GM23338 (cell line): ENCODE measurements at regions not wholly inside any gene's neighbourhood (a gene's known extent, or its start where the extent isn't known, plus 50 kb on each side); places are given as distances from the start of the nearest gene placed in this dataset.

Source experiments
- ATAC-seq: fragments of 200-7000 bp; cut with Tn5 transposase; 3 replicates; pipeline ENCODE4 v1.9.1; 2020
- DNase-seq: peaks from one replicate; pipeline ENCODE4 v3.0.0-alpha.2; 2015; ENCODE audit warnings: low spot score
- H2AFZ ChIP-seq: fragments of 200-600 bp; sonication (generic); 2 replicates; pipeline ENCODE4 v1.8.0; 2016; ENCODE audit warnings: antibody characterized with exemption, mild to moderate bottlenecking, moderate library complexity
- H3F3A ChIP-seq: fragments of 200-600 bp; sonication (generic); replicated peaks from 2 replicates; pipeline ENCODE4 v1.8.0; 2017; ENCODE audit warnings: antibody characterized with exemption, mixed run types, low read depth
- H3K27ac ChIP-seq: fragments of 200-600 bp; sonication (generic); 2 replicates; pipeline ENCODE4 v1.6.1; 2016; ENCODE audit warnings: low read depth
- H3K27me3 ChIP-seq: fragments of 200-600 bp; sonication (generic); 2 replicates; pipeline ENCODE4 v1.8.0; 2016; ENCODE audit warnings: mild to moderate bottlenecking, mixed run types, moderate library complexity; ENCODE audit not compliant: insufficient read depth
- H3K36me3 ChIP-seq: fragments of 200-600 bp; sonication (generic); 2 replicates; pipeline ENCODE4 v1.8.0; 2016; ENCODE audit warnings: mild to moderate bottlenecking; ENCODE audit not compliant: insufficient read depth
- H3K4me1 ChIP-seq: fragments of 200-600 bp; sonication (generic); 2 replicates; pipeline ENCODE4 v1.8.0; 2016; ENCODE audit warnings: mild to moderate bottlenecking, moderate library complexity; ENCODE audit not compliant: insufficient read depth
- H3K4me2 ChIP-seq: fragments of 200-600 bp; sonication (generic); 2 replicates; pipeline ENCODE4 v1.7.1; 2017; ENCODE audit warnings: mixed run types
- H3K4me3 ChIP-seq: fragments of 200-600 bp; sonication (generic); 2 replicates; pipeline ENCODE4 v1.6.1; 2016; ENCODE audit warnings: mixed run types
- H3K79me2 ChIP-seq: fragments of 200-600 bp; sonication (generic); replicated peaks from 2 replicates; pipeline ENCODE4 v1.8.0; 2017; ENCODE audit warnings: mild to moderate bottlenecking; ENCODE audit not compliant: insufficient read depth
- H3K9me2 ChIP-seq: fragments of 200-600 bp; sonication (generic); 2 replicates; pipeline ENCODE4 v1.8.0; 2017; ENCODE audit not compliant: insufficient read depth
- H4K20me1 ChIP-seq: fragments of 200-600 bp; sonication (generic); replicated peaks from 2 replicates; pipeline ENCODE4 v1.8.0; 2017; ENCODE audit warnings: mild to moderate bottlenecking; ENCODE audit not compliant: insufficient read depth
- H3K27ac Mint-ChIP-seq: 2 replicates; pipeline ENCODE4 v1.8.0; 2020; ENCODE audit warnings: inconsistent platforms, mild to moderate bottlenecking, moderate library complexity, mixed read lengths
- H3K27me3 Mint-ChIP-seq: 3 replicates; pipeline ENCODE4 v1.8.0; 2022; ENCODE audit warnings: low read depth, mild to moderate bottlenecking, moderate library complexity, mixed read lengths, inconsistent platforms; ENCODE audit not compliant: insufficient read depth, poor library complexity
- H3K36me3 Mint-ChIP-seq: 3 replicates; pipeline ENCODE4 v1.8.0; 2021; ENCODE audit warnings: low read depth, mild to moderate bottlenecking, inconsistent platforms, moderate library complexity, mixed read lengths
- H3K4me1 Mint-ChIP-seq: 3 replicates; pipeline ENCODE4 v1.8.0; 2020; ENCODE audit warnings: mild to moderate bottlenecking, inconsistent platforms, mixed read lengths
- H3K4me3 Mint-ChIP-seq: 3 replicates; pipeline ENCODE4 v1.8.0; 2021; ENCODE audit warnings: moderate library complexity, mild to moderate bottlenecking, inconsistent platforms, mixed read lengths
- H3K9me3 Mint-ChIP-seq: 3 replicates; pipeline ENCODE4 v1.8.0; 2020; ENCODE audit warnings: moderate library complexity, mild to moderate bottlenecking, inconsistent platforms, mixed read lengths
- CTCF ChIP-seq, 2 experiments: fragments of 200-600 bp in 1 of 2; sonication (generic) in 1 of 2; conservative IDR thresholded peaks; 2 replicates each; pipeline versions ENCODE4 v1.5.1 to v1.6.1; 2016 to 2017; ENCODE audit warnings: antibody characterized with exemption in 2 of 2, low read depth in 2 of 2, mild to moderate bottlenecking in 2 of 2, moderate library complexity in 1 of 2
- ETS1 ChIP-seq: IDR thresholded peaks from 2 replicates; pipeline ENCODE4 v1.6.1; 2016; ENCODE audit warnings: antibody characterized with exemption
- EZH2 ChIP-seq: fragments of 200-600 bp; sonication (generic); IDR thresholded peaks from one replicate; pipeline ENCODE4 v1.8.0; 2017; ENCODE audit warnings: antibody characterized with exemption, mild to moderate bottlenecking, low read depth; ENCODE audit not compliant: unreplicated experiment
- EZH2phosphoT487 ChIP-seq: fragments of 200-600 bp; sonication (generic); IDR thresholded peaks from one replicate; pipeline ENCODE4 v1.8.1; 2018; ENCODE audit warnings: antibody characterized with exemption; ENCODE audit not compliant: unreplicated experiment
- ZNF114 ChIP-seq: fragments of 250-450 bp; sonication (Bioruptor Pico); IDR thresholded peaks from 2 replicates; pipeline ENCODE4 v1.5.0; 2020; ENCODE audit warnings: mild to moderate bottlenecking, moderate library complexity

GRCh38 chr1:147079400-147080005, 92.8 kb downstream of the PRKAB2 start:
- peaks cover 3% of the 10 kb centered on the region; the same call in 1 of the 2 replicates for H4K20me1 ChIP-seq
- peaks cover 14% of the 10 kb centered on the region; the same call in 1 of the 2 replicates for H3F3A ChIP-seq
- Mint-ChIP-seq H3K4me1 (peaks cover 10% of the 10 kb centered on the region), H3K36me3 (peaks cover 2% of the 10 kb centered on the region; the same call in 1 of the 3 replicates), H3K9me3 (peaks cover 3% of the 10 kb centered on the region; the same call in 2 of the 3 replicates), H3K4me3 (no peak overlapping the region), H3K27ac (no peak overlapping the region), H3K27me3 (peaks cover 33% of the 10 kb centered on the region)
- ATAC-seq (no peak), DNase-seq (peak; percentile 30)
- H3K27me3 ChIP-seq = peaks cover 97% of the 10 kb centered on the region
- no peaks in the 10 kb centered on the region for H3K79me2 ChIP-seq
- TF ChIP-seq EZH2 (peak; percentile 96), ETS1 (no peak), EZH2phosphoT487 (peak; percentile 15)
- H3K27ac ChIP-seq = no peak overlapping the region
- peak overlapping the region; percentile 87 for H3K4me2 ChIP-seq
- H3K4me1 ChIP-seq = peaks cover 50% of the 10 kb centered on the region
- no peaks in the 10 kb centered on the region for H3K9me2 ChIP-seq
- H3K4me3 ChIP-seq = peak overlapping the region; percentile 60
- no peaks in the 10 kb centered on the region for H3K36me3 ChIP-seq
- peak overlapping the region; percentile 90 for H2AFZ ChIP-seq

GRCh38 chr1:147078606-147079399, 93.5 kb downstream of the PRKAB2 start:
- DNase-seq = peak; percentile 40
- H3K79me2 ChIP-seq = no peaks in the 10 kb centered on the region
- H3K4me1 Mint-ChIP-seq = peaks cover 10% of the 10 kb centered on the region
- ATAC-seq = no peak
- peak; percentile 59 for TF ChIP-seq EZH2
- TF ChIP-seq ZNF114 (CRISPR knock-in tag) = no peak
- peak; percentile 83 for TF ChIP-seq EZH2phosphoT487
- H3K9me2 ChIP-seq = no peaks in the 10 kb centered on the region
- no peaks in the 10 kb centered on the region for H3K36me3 ChIP-seq
- no peak overlapping the region for H3K27ac ChIP-seq
- H3K4me3 Mint-ChIP-seq = no peak overlapping the region
- peaks cover 3% of the 10 kb centered on the region; the same call in 2 of the 3 replicates for H3K9me3 Mint-ChIP-seq
- H3F3A ChIP-seq = peaks cover 11% of the 10 kb centered on the region; the same call in 1 of the 2 replicates
- no peak overlapping the region for H3K27ac Mint-ChIP-seq
- peaks cover 49% of the 10 kb centered on the region for H3K4me1 ChIP-seq
- peak overlapping the region; percentile 60 for H3K4me3 ChIP-seq
- H4K20me1 ChIP-seq = peaks cover 3% of the 10 kb centered on the region; the same call in 1 of the 2 replicates
- peaks cover 2% of the 10 kb centered on the region; the same call in 1 of the 3 replicates for H3K36me3 Mint-ChIP-seq
- H3K4me2 ChIP-seq = peak overlapping the region; percentile 87
- H3K27me3 ChIP-seq = peaks cover 100% of the 10 kb centered on the region
- peak overlapping the region; percentile 90 for H2AFZ ChIP-seq
- H3K27me3 Mint-ChIP-seq = peaks cover 32% of the 10 kb centered on the region

DNA sequence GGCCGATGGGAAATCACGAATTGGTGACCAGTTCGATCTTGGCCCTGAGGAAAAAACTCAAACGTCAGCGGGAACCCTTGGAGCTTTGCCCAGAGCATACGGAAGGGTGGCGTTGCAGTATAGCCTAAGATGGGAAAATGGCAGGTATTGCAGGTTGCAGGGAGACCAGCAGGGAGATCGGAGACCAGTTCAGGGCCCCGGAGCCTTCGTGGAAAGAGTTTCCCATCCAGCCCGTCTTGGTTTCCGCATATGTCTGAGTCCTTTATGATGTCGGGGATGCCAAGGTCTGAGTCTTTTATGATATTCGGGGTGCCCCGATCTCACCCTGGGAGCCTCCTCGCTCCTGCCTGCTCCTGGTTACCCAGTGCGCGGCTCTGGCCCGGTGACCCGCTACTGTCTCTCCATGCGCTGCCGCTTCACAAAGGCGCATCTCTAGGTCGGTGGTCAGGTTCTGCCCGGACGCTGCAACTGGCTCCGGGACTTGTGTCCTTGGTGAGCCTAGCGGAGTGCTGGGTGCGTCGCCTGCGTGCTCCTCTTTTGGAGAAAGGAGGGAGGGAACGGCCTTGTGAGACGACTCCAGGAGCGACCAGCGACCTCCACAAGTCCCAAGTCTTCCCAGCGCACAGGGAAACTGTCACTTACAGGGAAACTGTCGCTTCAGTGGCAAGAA, 94.2 kb downstream of the PRKAB2 start:
- Mint-ChIP-seq H3K4me1 (peaks cover 10% of the 10 kb centered on the region), H3K36me3 (peaks cover 2% of the 10 kb centered on the region; the same call in 1 of the 3 replicates), H3K27ac (no peak overlapping the region), H3K27me3 (peaks cover 28% of the 10 kb centered on the region), H3K4me3 (no peak overlapping the region), H3K9me3 (peaks cover 3% of the 10 kb centered on the region; the same call in 2 of the 3 replicates)
- peak overlapping the region; percentile 90 for H2AFZ ChIP-seq
- H3K36me3 ChIP-seq = no peaks in the 10 kb centered on the region
- peak overlapping the region; percentile 87 for H3K4me2 ChIP-seq
- H4K20me1 ChIP-seq = peaks cover 3% of the 10 kb centered on the region; the same call in 1 of the 2 replicates
- peaks cover 5% of the 10 kb centered on the region for H3F3A ChIP-seq
- peak overlapping the region; percentile 60 for H3K4me3 ChIP-seq
- H3K9me2 ChIP-seq = no peaks in the 10 kb centered on the region
- DNase-seq (peak; percentile 62), ATAC-seq (no peak; the same call in 2 of the 3 replicates)
- peaks cover 45% of the 10 kb centered on the region for H3K4me1 ChIP-seq
- TF ChIP-seq EZH2 (peak; percentile 96), ETS1 (no peak), EZH2phosphoT487 (peak; percentile 42), CTCF (conservative IDR thresholded peaks at IDR 0.05; ENCODE audit: low read depth in 2 of 2) (no peak)
- H3K79me2 ChIP-seq = no peaks in the 10 kb centered on the region
- H3K27me3 ChIP-seq = peaks cover 100% of the 10 kb centered on the region
- no peak overlapping the region for H3K27ac ChIP-seq
